Fibroblast of skin of left biceps (primary cell): ENCODE measurements at regions not wholly inside any gene's neighbourhood (a gene's known extent, or its start where the extent isn't known, plus 50 kb on each side); places are given as distances from the start of the nearest gene placed in this dataset.
A peak's percentile ranks its signal among the peaks of the same experiment; 100 is the strongest.

Experiments used
- DNase-seq, 2 experiments: peaks; one replicate each; pipeline ENCODE4 v3.0.0-alpha.2; 2013; ENCODE audit warnings: low read depth in 2 of 2

DNA sequence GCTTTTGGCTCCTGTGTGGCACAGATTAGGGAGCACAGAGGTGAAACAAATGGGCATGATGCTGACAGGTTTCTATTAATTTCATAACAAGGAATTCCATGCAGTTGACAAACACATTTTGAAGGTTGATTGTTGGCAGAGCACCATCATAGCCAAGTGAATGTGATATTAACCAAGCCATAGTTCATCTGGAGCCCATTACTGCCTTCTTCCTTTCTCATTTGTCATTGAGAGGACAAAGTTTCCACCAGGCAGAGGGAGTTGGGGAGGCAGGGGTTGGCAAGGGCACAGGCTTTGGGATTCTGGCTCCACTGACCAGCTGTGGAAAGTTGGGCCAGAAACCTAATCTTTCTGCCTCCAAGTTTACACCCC lies 325.2 kb downstream of the MFSD1 start:
- DNase-seq, result no peak

DNA sequence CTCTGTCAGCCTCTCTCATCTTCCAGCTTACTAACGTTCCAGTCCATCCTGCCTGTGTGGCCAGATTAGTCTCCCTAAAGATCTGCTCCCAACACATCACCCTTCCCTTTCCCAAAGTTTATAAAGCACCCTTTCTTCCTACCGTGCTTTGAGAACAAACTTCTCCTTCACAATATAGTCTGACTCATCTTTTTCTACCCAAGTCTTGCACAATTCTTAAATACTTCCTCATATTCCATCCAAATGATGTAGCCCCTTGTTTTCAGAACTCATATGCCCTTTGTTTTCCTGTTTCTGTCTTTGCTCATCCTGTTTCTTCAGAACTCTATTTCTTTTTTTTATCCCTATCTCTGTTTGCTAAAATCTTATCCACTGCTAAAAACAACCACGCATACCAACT lies 326.8 kb downstream of the MFSD1 start:
- peak; percentile 28 to 34 for DNase-seq

DNA sequence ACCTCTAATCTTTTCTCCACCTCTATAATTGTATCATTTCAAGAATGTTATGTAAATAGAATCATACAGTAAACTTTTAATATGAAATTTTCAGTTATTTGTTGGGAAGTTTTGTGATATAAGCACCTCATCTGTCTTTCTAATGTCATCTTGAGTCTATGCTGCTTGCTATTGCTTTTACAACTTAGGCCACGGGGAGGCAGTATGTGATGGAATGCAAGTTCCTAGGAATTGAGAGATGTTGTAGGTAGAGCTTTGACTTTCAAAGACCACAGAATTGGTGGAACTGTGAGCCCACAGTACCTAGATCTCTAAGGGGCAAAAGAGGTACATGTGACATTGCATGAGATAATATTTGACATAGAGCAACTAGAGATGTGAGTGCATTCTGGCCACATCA lies 328.3 kb downstream of the MFSD1 start:
- DNase-seq, result no peak

DNA sequence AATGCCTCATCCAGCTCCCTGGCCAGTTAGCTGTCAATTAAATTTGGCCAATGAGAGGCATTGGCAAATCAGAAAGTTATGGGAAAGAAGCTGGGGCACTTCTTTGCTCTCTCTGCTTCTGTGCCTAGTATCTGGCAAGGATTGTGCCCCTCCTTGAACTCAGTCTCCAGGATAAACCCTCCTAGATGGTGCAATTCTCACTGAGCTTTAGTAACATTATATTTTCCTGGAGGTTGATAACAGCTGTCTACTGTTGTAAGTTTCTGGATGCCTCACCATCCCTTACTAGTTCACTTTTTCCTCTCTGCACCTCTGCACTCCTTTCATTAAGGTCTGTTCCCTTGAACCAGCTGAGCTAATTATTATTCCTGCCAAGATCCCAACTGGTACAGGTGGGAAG lies 329.5 kb downstream of the MFSD1 start:
- DNase-seq, result no peak

DNA sequence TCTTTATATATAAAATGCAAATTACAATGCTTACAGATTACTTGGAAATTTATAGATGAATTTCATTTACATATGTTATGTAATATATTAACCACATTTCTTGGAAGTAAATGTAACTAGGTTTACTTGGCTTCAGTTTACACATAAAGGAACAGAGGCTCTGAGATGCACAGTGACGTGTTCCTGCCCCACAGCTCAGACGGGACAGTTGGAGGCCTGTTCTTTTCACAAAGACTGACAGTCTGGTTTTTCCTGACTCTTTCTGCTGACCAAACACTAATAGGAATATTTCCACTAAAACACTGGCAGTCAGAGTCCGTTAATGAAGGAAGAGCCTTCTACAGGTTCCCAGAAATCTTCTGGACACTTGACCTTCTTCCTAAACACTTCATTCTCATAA lies 336.1 kb downstream of the MFSD1 start:
- no peak for DNase-seq

DNA sequence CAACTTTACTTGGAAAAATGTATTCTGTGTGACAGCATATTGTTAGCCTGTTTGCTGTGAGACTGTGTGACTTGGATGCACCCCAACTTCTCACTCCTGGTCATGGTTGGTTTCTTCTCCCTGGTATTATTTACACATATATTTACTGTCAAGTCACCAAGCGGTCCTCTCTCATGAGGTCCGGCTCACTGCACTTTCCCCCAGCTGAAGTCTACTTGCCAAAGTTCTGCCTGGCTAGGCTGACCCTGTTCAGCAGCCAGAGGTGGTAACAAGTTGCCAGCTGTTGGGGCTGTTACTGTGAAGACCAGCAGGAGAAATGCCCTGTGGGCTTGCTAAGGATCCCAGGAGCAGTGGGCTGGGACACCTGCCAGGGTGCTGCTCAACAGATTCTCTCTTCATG lies 337.5 kb downstream of the MFSD1 start:
- DNase-seq, result no peak

DNA sequence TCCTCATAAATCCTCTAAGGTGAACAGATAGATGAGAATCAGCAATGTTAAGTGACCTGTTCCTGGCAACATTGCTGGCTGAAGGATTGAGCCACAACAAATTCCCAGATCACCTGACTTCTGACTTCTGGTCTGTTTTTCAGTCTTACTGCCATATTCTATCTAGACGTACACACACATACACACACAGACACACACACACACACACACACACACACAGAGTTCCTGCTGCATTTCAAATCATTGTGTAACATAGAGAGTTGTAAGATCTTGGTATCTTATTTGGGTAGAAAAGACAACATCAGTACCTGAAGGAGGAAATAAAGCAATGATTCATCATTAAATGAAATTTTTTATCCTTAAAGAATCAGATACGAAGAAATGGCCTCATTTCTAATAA lies 342.6 kb downstream of the MFSD1 start:
- DNase-seq, result no peak

DNA sequence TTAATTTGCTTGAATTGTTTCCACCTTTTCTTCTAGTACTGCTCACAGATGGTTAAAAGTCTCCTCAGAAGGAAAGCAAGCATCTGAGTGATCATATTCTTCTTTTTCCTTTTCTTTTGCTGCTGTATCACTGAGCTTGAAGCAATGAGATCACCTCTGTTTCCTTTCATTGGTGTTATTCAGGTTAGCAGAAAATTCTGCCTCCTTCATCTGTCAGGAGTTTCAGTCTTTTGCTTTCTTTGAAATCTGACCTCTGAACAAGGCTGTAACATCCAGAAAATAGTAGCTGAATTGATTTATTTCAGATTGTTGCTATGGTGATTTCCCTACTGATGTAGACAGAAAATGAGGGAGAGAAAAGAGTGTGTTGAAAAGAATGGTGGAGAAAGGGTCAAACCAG lies 343.0 kb downstream of the MFSD1 start:
- DNase-seq, result no peak

DNA sequence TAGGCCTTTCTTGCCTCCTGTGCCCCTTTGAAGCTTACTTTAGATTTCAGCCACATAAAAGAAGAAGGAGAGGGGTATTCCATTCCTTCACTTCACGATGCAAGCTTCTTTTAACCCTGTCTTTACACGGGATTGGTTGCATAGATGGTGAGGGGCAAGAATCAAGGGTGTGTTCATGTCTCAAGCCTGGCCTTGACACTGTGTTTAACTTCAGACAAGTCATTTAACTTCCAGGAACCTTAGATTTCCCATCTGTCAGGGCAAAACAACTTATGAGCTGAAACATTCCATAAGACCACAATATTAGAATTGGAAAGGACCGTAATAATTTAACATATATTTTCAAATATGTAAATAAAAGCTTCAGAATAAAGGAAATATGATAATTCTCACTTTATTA lies 344.5 kb downstream of the MFSD1 start:
- no peak for DNase-seq

DNA sequence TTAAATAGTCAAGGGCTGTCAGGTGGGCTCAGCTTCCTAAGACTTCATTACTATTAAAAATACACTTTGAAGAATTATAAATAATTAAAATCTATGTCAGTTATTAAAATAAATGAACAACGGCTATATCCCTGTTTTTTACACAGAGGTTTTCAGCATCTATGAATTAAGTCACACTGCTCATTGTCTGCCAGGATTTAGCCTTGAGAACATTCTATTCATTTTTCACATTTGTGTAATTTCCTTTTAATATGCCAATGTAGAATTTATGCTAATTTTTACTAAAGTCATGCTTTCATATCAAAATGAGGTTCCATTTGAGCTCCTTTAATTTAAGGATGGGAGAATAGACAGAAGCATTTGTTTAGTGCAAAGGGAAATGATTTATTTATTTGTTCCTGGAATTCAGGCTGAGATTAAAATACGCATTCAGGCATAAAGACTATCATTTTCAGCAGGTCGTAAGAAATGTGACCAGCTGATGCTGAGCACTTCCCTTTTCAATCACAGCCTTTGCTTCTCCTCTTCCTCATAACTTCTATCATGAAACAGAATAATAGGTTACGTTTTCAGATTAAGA lies 345.1 kb downstream of the MFSD1 start:
- DNase-seq, result no peak

DNA sequence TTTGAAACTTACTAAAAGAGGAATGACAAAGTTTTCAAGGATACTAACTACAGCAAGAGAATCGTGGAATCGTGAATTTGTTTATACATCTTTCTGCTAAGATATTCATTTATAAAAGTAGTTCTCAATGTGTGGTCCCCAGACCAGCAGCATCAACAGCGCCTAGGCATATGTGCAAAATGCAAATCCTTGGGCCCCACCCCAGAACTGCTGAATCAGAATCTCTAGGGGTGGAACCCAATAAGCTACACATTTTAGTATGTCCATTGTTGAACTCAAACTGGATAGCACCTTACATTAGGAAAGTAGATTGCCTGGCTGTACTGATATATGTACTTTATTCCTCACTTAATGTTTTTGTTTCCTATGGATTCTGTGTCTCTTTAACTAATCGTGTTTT lies 346.0 kb downstream of the MFSD1 start:
- no peak for DNase-seq

DNA sequence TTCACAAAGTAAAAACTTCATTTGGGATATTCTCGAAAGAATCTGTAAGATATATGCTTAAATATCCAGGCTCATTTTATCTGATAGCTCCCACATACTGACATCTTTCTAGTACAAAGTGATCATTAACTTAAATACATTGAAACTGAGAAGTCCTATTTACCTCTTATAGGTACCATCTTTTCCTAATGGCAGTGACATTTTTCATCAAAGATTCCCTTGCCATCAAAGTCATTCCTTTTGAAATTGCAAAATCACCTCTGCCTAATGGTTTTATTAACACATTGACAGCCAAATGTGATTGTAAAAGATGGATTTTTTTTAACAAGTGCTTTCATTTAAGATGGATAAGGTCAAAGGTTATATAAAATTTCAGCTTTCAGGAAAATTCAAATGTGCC lies 346.6 kb downstream of the MFSD1 start:
- DNase-seq, result no peak

DNA sequence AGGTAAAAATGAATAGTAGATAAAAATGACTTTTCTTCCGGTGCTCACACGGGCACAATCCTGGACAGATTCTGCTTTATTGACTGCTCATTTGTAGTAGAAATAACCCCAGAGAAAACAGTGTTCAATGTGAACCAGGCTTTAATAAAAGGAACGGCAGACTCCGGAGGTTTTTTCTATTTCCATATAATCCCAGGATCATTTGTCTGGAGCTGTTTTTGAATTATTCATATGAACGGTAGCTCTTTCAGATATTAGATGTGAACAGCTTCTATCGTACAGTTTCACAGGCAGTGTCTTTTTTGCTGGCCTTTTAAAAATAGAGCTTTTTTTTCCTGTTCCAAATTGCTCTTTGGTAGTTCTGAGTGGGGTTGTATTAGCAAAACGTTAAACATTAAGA lies 347.3 kb downstream of the MFSD1 start:
- no peak for DNase-seq

DNA sequence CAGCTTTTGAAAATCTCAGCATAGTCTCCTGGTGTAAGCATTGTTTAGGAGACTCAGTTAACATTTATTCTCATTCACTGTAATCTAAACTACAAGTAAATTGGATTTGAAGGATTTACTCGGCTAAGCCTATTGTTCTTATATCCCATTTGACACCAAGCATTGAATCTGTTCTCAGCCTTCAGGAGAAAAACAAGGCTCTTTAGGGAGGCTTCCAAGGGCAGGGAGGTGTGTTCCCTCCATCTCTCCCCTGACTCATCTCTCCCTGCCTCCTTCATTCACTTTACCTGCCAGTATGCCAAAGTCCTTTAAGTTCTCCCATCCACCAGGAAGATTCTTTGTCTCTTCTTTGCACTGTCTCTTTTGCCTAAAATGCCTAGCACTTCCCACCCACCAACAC lies 347.8 kb downstream of the MFSD1 start:
- DNase-seq, result no peak

DNA sequence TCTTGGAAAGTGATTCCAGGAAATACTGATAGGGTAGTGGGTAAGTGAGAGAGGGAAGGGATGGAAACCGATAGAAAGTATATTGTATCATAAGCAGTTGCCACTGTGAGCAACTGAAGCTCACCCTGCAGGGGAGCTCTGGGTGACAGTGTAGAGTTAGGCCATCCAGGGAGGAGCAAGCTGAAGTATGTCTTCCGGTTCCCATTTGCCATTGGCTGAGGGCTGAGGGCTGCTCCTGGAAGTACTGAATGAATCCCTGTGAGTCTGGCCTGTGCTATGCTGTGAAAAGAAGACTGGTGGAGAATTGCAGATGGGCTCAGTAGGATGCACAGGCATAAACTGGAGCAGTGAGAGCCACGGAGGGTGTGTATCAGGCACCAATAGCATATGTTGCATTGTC lies 348.3 kb downstream of the MFSD1 start:
- DNase-seq, result no peak

DNA sequence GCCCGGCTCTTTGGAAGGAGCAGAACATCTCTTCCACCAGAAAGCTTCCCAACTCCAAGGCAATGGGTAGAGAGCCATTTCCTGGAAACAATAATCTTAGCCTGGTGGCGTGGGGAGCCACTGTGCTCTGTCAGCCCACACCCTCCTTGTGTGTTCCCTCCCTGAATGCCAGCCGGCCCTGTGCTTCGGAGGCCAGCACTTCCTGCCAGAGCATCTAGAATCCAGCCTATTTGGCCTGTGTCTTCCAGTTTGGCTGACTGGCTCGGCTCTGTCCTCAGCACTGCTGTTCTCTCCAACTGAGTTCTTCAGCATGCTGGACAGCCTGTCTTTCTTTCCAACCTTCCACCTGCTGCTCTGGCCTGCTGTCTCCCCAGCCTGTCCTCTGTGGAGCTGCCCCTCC lies 349.3 kb downstream of the MFSD1 start:
- DNase-seq, result no peak

DNA sequence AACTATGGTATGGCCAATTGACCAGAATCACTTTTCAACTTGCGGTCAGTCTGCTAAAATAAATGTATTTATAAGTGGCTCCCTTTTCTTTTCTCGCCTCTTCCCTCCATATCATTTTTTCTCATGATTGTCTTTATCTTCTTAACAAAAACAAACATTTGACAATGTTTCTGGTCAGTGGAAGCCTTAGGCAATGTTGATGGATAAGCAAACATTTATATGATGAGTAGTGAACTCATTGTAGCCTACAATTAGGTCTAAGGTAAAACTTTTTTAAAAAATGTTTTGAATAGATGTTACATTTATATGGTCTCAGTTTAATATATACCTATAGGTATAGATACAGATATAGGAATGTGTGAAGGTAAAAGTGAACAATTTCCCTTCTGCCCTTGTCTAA lies 355.4 kb downstream of the MFSD1 start:
- DNase-seq, result no peak

DNA sequence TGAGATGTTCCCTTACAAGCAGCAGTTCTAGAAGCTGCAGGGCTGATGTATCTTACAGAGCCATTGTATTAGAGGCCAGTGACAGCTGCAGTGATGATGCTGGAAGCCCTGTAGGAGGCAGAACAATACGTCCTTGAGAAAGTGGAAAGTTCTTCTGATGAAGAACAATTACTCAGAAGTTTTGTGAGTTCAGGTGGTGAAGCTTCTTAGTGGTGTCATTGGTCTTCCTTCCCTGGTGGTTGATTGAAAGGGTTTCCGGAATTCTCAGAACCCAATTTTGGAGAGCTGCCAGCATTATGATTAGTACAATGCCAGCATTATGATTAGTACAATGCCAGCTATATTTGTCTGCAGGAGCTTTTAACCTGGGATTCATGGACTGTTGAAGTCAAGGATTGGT lies 356.4 kb downstream of the MFSD1 start:
- DNase-seq, result no peak

DNA sequence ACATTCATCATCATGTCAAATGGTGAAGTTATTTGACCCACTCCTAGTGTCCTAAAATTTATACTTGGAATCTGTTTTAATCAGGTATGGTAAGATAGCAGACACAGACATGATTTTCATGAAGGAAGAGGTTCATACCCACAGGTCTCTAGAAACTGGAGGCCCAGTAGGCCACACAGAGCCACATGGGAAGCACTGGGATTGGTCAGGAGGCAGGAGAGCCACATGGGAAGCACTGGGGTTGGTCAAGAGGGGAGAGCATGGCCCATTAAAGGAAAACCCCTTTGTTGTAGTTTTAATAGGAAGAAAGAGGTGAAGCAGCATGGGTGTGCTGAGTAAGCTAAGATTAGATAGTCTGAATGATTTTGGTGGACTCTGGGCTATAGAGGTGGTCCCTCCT lies 356.9 kb downstream of the MFSD1 start:
- DNase-seq, result no peak

DNA sequence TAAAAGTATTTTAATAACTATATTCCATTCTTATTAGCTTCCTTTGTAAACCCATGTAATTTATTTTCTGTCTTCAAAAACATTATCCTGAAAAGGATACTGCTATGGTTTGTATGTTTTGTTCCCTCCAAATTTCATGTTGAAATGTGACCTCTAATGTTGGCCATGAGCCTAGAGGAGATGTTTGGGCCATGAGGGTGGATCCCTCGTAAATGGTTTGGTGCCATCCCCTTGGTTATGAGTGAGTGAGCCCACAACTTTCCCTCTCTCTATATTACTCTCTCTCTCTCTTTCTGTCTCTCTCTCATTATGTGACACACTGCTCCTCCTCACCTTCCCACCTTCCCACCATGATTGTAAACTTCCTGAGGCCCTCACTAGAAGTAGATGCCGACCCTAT lies 357.7 kb downstream of the MFSD1 start:
- no peak for DNase-seq

DNA sequence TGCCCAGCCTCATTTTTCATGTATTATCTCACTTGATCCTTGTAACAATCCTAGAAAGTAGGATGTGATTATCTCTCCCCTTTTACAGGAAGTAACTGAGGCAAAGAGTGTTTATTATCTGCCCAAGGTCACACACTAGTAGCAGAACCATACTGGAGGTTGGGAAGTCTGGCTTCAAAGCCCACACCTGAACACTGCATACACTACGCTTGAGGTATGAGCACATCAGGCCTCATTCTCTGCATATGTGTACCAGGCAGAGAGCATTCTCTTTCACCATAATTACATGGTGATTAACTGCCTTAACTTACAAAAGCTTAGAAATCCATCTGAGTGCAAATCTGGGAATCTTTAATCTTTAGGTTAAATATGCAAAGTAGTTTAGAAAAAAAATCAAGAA lies 361.8 kb downstream of the MFSD1 start:
- no peak for DNase-seq

DNA sequence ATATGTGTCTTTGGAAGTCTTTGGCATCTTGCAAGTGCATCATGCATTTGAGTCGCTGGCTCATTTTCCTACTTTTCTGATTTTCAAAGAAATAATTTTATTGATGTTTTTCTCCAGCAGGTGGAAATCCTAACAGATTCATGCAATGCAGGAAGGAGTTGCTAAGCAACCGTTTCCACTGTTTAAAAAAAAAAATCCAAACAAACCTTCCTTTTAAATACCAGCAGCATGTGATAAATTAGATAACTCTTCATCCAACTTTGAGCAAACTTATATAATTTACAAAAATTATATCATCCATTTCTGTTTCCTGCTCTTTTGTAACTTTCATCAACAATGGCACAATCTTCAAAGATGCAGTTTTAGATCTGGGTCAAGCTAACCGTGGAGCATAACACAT lies 364.1 kb downstream of the MFSD1 start:
- no peak for DNase-seq

DNA sequence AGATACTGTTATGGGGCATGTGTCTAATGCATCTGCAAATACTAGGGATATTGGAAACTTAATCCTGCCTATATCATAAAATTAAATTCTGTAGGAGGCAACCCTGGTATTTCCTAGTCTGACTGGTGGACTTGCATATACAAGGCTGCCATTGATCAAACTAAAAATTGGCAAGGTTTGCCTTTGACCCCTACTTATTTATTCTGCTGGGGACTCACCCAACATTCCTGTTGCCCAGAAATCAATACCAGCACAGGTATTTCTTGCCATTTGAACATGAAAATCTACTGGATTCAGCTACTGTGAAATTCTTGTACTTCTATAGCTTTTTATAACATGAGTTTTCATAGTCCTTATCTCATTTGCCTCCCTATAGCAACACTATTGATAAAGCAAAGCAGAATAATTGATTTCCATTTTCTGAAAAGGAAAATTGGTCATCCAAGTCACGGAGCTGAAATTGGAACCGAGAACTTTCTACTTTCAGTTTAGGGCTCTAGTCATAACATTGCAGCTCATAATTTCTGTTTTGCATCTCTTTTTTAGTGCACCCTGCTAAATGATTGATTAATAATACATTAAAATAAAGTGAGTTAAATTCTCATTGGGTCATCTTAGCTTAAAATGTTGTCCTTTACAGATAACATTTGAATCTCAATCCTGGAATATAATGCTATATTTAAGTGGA lies 365.2 kb downstream of the MFSD1 start:
- no peak for DNase-seq

DNA sequence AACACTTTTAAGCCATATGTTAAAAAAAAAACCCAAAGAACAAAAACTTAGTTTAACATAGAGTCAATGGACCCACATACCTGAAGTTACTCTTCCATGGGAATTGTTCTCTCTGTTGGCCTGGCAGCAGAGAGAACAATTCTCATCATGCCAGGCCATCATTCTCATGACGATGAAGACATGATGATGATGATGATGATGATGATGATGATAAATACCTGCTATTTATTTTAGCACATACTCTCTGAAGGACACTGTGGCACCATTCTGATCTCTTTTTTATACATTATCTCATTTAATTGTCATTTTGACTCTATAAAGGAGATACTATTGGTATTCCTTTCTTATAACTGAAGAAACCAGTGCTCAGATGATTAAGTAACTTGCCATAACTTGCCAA lies 366.9 kb downstream of the MFSD1 start:
- DNase-seq, result no peak
